ENCODE measurements at regions not wholly inside any gene's neighbourhood (a gene's known extent, or its start where the extent isn't known, plus 50 kb on each side); places are given as distances from the start of the nearest gene placed in this dataset.

GRCh38 chr1:81231729-81232038, 569.0 kb upstream of the ADGRL2 start:
- H3K36me3 ChIP-seq (ENCODE audit: insufficient read depth, low read length), result no peaks in the 10 kb centered on the region
- H3K4me1 ChIP-seq (ENCODE audit: insufficient read depth, low read length, severe bottlenecking), result no peaks in the 10 kb centered on the region
- H3F3A ChIP-seq (ENCODE audit: insufficient read depth, low read length), result no peaks in the 10 kb centered on the region
- no peak overlapping the region for H3K4me2 ChIP-seq (ENCODE audit: low read length)
- no peaks in the 10 kb centered on the region for H4K20me1 ChIP-seq (ENCODE audit: insufficient read depth, low read length)
- H3K79me2 ChIP-seq (ENCODE audit: insufficient read depth, low read length), result no peaks in the 10 kb centered on the region
- H3K9me3 ChIP-seq (ENCODE audit: low read length), result no peaks in the 10 kb centered on the region
- H3K4me3 ChIP-seq (ENCODE audit: low read depth, low read length, poor library complexity, severe bottlenecking), result no peak overlapping the region
- H3K27ac ChIP-seq (ENCODE audit: low read depth, low read length, poor library complexity, severe bottlenecking), result no peak overlapping the region
- TF ChIP-seq, protein P1, sequence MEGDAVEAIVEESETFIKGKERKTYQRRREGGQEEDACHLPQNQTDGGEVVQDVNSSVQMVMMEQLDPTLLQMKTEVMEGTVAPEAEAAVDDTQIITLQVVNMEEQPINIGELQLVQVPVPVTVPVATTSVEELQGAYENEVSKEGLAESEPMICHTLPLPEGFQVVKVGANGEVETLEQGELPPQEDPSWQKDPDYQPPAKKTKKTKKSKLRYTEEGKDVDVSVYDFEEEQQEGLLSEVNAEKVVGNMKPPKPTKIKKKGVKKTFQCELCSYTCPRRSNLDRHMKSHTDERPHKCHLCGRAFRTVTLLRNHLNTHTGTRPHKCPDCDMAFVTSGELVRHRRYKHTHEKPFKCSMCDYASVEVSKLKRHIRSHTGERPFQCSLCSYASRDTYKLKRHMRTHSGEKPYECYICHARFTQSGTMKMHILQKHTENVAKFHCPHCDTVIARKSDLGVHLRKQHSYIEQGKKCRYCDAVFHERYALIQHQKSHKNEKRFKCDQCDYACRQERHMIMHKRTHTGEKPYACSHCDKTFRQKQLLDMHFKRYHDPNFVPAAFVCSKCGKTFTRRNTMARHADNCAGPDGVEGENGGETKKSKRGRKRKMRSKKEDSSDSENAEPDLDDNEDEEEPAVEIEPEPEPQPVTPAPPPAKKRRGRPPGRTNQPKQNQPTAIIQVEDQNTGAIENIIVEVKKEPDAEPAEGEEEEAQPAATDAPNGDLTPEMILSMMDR (IDR thresholded peaks at IDR 0.05; ENCODE audit: low read length), result no peak
- no peak for TF ChIP-seq EZH2 (IDR thresholded peaks at IDR 0.05; ENCODE audit: borderline replicate concordance, low read length)
- no peak overlapping the region for H3K9ac ChIP-seq (ENCODE audit: low read length)
- no peaks in the 10 kb centered on the region for H3K27me3 ChIP-seq (ENCODE audit: insufficient read depth, low read length)
- H3K9me2 ChIP-seq (ENCODE audit: low read depth, low read length), result no peaks in the 10 kb centered on the region
- H2AFZ ChIP-seq (ENCODE audit: low read length), result no peak overlapping the region

DNA sequence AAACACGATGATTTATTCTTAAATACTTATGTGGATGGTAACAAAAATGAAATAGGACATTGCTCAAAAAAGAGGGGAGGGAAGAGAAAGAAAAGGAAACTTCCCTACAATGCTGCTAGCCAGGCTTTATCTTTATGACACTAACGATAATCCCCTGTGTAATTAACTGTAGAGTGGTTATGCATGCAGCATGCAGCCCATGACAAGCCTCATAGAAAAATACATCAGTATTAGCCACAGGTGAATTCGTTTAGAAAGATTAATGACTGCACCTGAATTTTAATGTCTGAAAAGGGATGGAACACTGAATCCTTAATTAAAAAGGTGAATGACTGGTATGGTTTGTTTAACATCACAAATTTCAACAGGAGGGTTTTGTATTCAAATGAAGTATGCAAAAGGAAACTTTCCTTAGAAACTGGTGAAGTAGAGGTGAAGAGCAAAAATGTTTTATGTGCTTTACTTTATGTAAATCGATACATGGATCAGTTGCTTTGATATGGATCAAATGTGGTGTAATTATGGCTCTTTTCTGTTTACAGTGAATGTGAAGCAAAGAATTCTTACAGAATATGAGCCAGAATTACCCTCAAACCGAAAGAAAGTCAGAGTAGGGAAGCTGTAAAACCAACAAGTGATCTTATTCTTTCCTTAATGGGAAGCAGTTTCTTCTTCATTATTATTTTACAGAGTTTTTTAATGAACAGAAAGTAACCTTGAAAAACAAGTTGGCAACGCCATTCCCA, 569.6 kb upstream of the ADGRL2 start:
- Histone ChIP-seq H3K27ac (ENCODE audit: low read depth, low read length, poor library complexity, severe bottlenecking) (no peak overlapping the region), H3K4me3 (ENCODE audit: low read depth, low read length, poor library complexity, severe bottlenecking) (no peak overlapping the region), H3K79me2 (ENCODE audit: insufficient read depth, low read length) (no peaks in the 10 kb centered on the region), H4K20me1 (ENCODE audit: insufficient read depth, low read length) (no peaks in the 10 kb centered on the region), H3K36me3 (ENCODE audit: insufficient read depth, low read length) (no peaks in the 10 kb centered on the region), H3K4me2 (ENCODE audit: low read length) (no peak overlapping the region), H3K9me3 (ENCODE audit: low read length) (no peaks in the 10 kb centered on the region), H3K4me1 (ENCODE audit: insufficient read depth, low read length, severe bottlenecking) (no peaks in the 10 kb centered on the region), H3F3A (ENCODE audit: insufficient read depth, low read length) (no peaks in the 10 kb centered on the region), H3K27me3 (ENCODE audit: insufficient read depth, low read length) (no peaks in the 10 kb centered on the region), H2AFZ (ENCODE audit: low read length) (no peak overlapping the region; the same call in 1 of the 2 replicates), H3K9me2 (ENCODE audit: low read depth, low read length) (no peaks in the 10 kb centered on the region), H3K9ac (ENCODE audit: low read length) (no peak overlapping the region)
- TF ChIP-seq, protein P1 (IDR thresholded peaks at IDR 0.05; ENCODE audit: low read length), result no peak
- no peak for TF ChIP-seq EZH2 (IDR thresholded peaks at IDR 0.05; ENCODE audit: borderline replicate concordance, low read length)

GRCh38 chr1:81228926-81229325, 571.8 kb upstream of the ADGRL2 start:
- no peaks in the 10 kb centered on the region for H3K79me2 ChIP-seq (ENCODE audit: insufficient read depth, low read length)

More at GRCh38 chr1:81228926-81229325, 571.8 kb upstream of the ADGRL2 start:
- H3K36me3 ChIP-seq (ENCODE audit: insufficient read depth, low read length), result no peaks in the 10 kb centered on the region
- H3K9me3 ChIP-seq (ENCODE audit: low read length), result no peaks in the 10 kb centered on the region
- H3K9ac ChIP-seq (ENCODE audit: low read length), result no peak overlapping the region
- H3K27me3 ChIP-seq (ENCODE audit: insufficient read depth, low read length), result no peaks in the 10 kb centered on the region
- no peaks in the 10 kb centered on the region for H3F3A ChIP-seq (ENCODE audit: insufficient read depth, low read length)
- H3K4me2 ChIP-seq (ENCODE audit: low read length), result no peak overlapping the region
- no peaks in the 10 kb centered on the region for H3K9me2 ChIP-seq (ENCODE audit: low read depth, low read length)
- H3K27ac ChIP-seq (ENCODE audit: low read depth, low read length, poor library complexity, severe bottlenecking), result no peak overlapping the region
- H2AFZ ChIP-seq (ENCODE audit: low read length), result no peak overlapping the region
- no peak for TF ChIP-seq EZH2 (IDR thresholded peaks at IDR 0.05; ENCODE audit: borderline replicate concordance, low read length)
- TF ChIP-seq, protein P1 (IDR thresholded peaks at IDR 0.05; ENCODE audit: low read length), result no peak
- H4K20me1 ChIP-seq (ENCODE audit: insufficient read depth, low read length), result no peaks in the 10 kb centered on the region
- no peak overlapping the region for H3K4me3 ChIP-seq (ENCODE audit: low read depth, low read length, poor library complexity, severe bottlenecking)
- H3K4me1 ChIP-seq (ENCODE audit: insufficient read depth, low read length, severe bottlenecking), result no peaks in the 10 kb centered on the region
